Endometrial microvascular endothelial cells (primary cell): ENCODE measurements at regions not wholly inside any gene's neighbourhood (a gene's known extent, or its start where the extent isn't known, plus 50 kb on each side); places are given as distances from the start of the nearest gene placed in this dataset.

ENCODE experiments used
- in situ Hi-C: cut with HindIII; loops from 2 replicates; pipeline ENCODE4 v1.10.0; 2017; ENCODE audit warnings: low sequenced_read_pairs, low pct_unique_long_range_greater_than_20kb; ENCODE audit errors: inconsistent ontology term

DNA sequence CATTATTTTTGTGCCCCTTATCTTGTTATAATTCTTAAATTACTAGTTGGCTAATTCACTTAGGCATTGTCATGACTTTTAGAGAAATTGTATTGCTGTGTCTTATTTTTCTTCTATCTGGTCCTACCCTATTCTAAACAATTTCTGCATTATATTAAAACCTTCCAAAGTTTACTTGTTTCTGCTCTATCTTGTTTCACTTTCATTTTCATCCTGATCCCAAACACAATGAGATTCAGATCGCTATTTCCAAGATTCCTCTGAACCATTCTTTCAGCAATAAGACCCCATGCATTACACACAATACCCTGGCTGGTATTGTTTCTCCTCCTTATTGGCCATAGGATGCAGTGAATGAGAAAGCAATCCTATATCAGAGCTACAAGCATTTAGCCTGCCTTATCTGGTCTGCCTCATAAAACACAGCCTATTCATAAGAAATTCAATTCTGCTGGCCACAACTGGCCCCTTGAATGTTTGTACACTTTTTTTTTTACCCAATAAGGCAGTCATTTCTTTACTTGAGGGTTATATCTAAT is 69.9 kb upstream of the POU3F2 start:
- in situ Hi-C loops = no loop called here

DNA sequence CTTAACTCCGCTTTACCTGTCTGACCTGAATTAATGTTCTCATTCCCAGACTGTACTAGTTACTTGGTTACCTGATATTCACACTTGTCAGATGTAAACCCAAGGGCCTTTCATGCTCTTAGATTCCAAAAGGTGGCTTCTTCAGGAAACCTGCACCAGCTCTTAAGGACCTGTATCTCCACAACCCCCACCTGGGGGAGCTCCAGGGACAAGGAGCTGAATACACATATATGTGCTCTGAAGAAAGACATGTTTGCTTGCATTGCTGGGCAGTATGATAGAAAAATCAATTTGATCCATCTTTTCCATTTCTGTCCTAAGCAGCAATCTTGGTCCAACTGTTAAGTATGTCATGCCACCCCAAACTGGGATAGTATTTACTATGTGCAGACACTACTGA is 64.8 kb upstream of the POU3F2 start:
- in situ Hi-C loops = no loop called here

DNA sequence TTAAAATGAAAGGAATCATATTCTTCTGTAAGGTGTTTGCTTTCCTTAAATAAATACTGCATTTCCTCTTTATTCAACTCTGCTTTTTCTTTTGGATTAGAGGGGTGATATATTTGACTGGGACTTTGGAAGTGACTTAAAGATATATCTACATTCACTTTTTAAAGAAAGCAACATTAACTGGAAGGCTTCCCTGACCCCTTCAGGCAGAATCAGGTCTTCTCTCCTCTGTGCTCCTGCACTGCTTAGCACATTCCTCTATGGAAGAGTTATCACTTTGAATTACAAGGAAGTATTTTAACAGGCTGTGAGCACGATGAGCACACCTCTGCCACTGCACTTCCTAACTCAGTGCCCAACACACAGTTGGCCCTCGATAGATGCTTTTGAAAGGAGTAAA is 59.2 kb upstream of the POU3F2 start:
- in situ Hi-C loops = no loop called here

DNA sequence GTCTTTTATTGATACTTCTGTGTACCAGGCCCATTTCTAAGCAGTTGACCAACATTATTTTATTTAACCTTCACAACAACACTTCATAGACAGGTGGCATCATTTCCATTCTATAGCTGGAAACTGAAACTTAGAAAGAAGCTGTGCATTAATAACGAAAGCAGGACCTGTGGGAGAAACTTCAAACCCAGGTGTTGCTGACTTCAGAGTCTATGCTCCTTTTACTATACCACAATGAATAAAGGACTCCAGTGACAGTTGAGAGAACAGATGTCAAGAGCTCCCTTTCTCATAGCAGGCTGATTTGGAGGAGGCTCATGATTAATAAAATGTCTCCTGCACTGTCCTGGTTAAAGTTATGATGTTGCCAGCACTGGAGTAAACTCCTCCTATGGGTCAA is 56.6 kb upstream of the POU3F2 start:
- in situ Hi-C loops = no loop called here

DNA sequence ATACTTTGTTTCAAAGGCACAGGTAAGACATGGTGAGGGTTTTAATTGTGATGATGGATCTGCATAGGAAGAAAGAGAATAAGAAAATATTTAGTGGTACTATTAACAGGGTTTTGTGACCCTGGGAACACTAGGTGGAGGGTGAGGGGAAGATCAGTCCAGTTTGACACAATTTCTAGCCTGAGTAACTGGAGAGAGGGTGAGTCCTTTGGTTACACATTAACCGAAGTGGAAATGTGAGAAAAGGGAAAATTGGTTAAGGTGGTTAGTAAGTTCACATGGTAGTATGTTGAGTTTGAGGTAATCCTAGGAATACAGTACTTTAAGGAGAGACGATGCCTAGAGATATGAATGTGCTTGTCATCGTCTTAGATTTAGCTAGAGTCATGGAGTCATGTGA is 54.8 kb upstream of the POU3F2 start:
- in situ Hi-C loops = no loop called here

DNA sequence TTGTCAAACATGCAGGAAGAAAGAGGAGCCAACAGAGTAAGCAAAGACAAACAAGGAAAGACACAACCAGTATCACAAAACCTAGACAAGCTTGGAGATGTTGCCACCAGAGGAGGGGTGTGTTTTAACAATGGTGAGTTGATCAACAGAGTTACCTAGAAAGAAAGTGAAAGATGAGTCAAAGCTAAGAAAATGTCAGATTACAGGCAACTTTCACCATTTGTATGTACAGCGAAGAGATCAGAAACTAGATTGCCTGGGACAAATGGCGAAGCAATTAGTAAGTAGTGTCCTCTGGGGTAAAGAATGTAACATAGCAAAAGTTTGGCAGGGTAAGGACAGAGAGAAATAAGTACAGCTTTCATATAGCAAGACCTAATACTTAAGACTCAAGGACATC is 51.6 kb upstream of the POU3F2 start:
- in situ Hi-C loops = no loop called here

DNA sequence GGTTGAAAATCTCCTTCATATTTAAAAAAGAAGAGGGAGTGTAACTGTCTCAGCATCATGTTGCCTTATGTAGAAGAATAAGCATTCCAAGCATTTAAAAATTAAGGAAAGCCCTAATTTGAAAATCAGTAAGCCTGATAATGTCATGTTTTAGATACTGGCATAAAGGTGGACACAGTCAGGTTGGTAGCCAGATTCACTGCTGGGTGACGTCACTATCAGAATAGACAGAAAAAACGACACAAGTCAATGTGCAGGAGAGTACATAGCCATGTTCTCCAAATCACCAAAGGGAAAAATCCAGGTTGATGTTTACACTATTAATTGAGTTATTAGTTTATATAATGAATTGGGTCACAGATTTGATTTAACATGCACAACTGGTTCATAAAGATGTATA is 50.8 kb upstream of the POU3F2 start:
- in situ Hi-C loops = no loop called here
